HEK293 (cell line): ENCODE measurements at regions not wholly inside any gene's neighbourhood (a gene's known extent, or its start where the extent isn't known, plus 50 kb on each side); places are given as distances from the start of the nearest gene placed in this dataset.

Source experiments
- CTCF ChIA-PET: fragments of 350-600 bp; formaldehyde crosslinking; extraction: SDS; loops from one replicate; lab custom pipeline; 2021; ENCODE audit warnings: antibody characterized with exemption; lab: Yijun Ruan, JAX
- POLR2A ChIA-PET: fragments of 300-600 bp; formaldehyde crosslinking; extraction: SDS; loops from one replicate; lab custom pipeline; 2020; ENCODE audit warnings: antibody characterized with exemption, inconsistent platforms; lab: Yijun Ruan, JAX
- H3K27ac ChIP-seq: fragments of 200-500 bp; sonication (Bioruptor generic); 2 replicates; pipeline ENCODE4 v1.5.1; 2014; ENCODE audit warnings: low read depth, low read length, control low read depth, inconsistent platforms; ENCODE audit errors: extremely low read depth
- H3K36me3 ChIP-seq, 2 experiments: fragments of 200-500 bp in 1 of 2; sonication (Bioruptor generic) in 1 of 2; 1 replicate in 1 of 2; 2 replicates in 1 of 2; pipeline ENCODE4 v1.5.1; 2014 to 2017; ENCODE audit warnings: inconsistent platforms in 2 of 2, low read length in 2 of 2; ENCODE audit not compliant: control insufficient read depth in 2 of 2, insufficient read depth in 1 of 2
- H3K4me1 ChIP-seq: fragments of 200-500 bp; sonication (Bioruptor generic); 2 replicates; pipeline ENCODE4 v1.5.1; 2014; ENCODE audit warnings: mild to moderate bottlenecking, low read length, inconsistent platforms; ENCODE audit not compliant: control insufficient read depth, insufficient read depth
- H3K4me3 ChIP-seq: 2 replicates; pipeline ENCODE4 v1.5.1; 2011; ENCODE audit warnings: low read depth, mild to moderate bottlenecking, control low read depth, low read length, moderate library complexity
- H3K9me3 ChIP-seq: fragments of 200-500 bp; sonication (Bioruptor generic); 2 replicates; pipeline ENCODE4 v1.5.1; 2014; ENCODE audit warnings: low read depth, low read length, inconsistent platforms; ENCODE audit not compliant: control insufficient read depth, insufficient read depth
- EGR2 ChIP-seq: fragments of 450-650 bp; formaldehyde crosslinking; IDR thresholded peaks from 2 replicates; pipeline ENCODE4 v1.5.1; 2016; ENCODE audit warnings: low read depth, missing biosample characterization, missing genetic modification characterization
- PRDM2 ChIP-seq: fragments of 450-650 bp; formaldehyde crosslinking; IDR thresholded peaks from 2 replicates; pipeline ENCODE4 v1.5.1; 2016; ENCODE audit warnings: missing biosample characterization, missing genetic modification characterization, borderline replicate concordance
- TSHZ1 ChIP-seq: fragments of 450-650 bp; formaldehyde crosslinking; IDR thresholded peaks from 2 replicates; pipeline ENCODE4 v1.5.1; 2016; ENCODE audit warnings: missing biosample characterization, missing genetic modification characterization, borderline replicate concordance
- ZFHX2 ChIP-seq: fragments of 450-650 bp; formaldehyde crosslinking; conservative IDR thresholded peaks from 2 replicates; pipeline ENCODE4 v1.5.1; 2016; ENCODE audit warnings: missing biosample characterization, missing genetic modification characterization
- ZNF132 ChIP-seq: fragments of 450-650 bp; formaldehyde crosslinking; IDR thresholded peaks from 2 replicates; pipeline ENCODE4 v1.5.1; 2017; ENCODE audit warnings: missing biosample characterization, missing genetic modification characterization, borderline replicate concordance
- ZNF138 ChIP-seq: fragments of 450-650 bp; formaldehyde crosslinking; IDR thresholded peaks from 2 replicates; pipeline ENCODE4 v1.5.1; 2016; ENCODE audit warnings: missing biosample characterization, missing genetic modification characterization, borderline replicate concordance
- ZNF202 ChIP-seq: fragments of 450-650 bp; formaldehyde crosslinking; IDR thresholded peaks from 2 replicates; pipeline ENCODE4 v1.5.1; 2016; ENCODE audit warnings: missing biosample characterization, missing genetic modification characterization, borderline replicate concordance
- ZNF239 ChIP-seq: fragments of 450-650 bp; formaldehyde crosslinking; IDR thresholded peaks from 2 replicates; pipeline ENCODE4 v1.5.1; 2016; ENCODE audit warnings: missing biosample characterization, missing genetic modification characterization
- ZNF274 ChIP-seq, 2 experiments: fragments of 200-500 bp in 1 of 2; fragments of 450-650 bp in 1 of 2; sonication (Bioruptor generic) in 1 of 2; formaldehyde crosslinking in 1 of 2; IDR thresholded peaks; 2 replicates each; pipeline versions ENCODE4 v1.5.1 to v1.6.1; 2014 to 2016; ENCODE audit warnings: borderline replicate concordance in 1 of 2, inconsistent platforms in 1 of 2, low read length in 1 of 2, missing biosample characterization in 1 of 2, missing genetic modification characterization in 1 of 2
- ZNF350 ChIP-seq: fragments of 450-650 bp; formaldehyde crosslinking; IDR thresholded peaks from 2 replicates; pipeline ENCODE4 v1.5.0; 2017; ENCODE audit warnings: missing biosample characterization, mild to moderate bottlenecking, missing genetic modification characterization
- ZNF621 ChIP-seq: fragments of 450-650 bp; formaldehyde crosslinking; IDR thresholded peaks from 2 replicates; pipeline ENCODE4 v1.5.1; 2017; ENCODE audit warnings: missing biosample characterization, missing genetic modification characterization
- ZNF654 ChIP-seq: fragments of 450-650 bp; formaldehyde crosslinking; IDR thresholded peaks from 2 replicates; pipeline ENCODE4 v1.5.1; 2016; ENCODE audit warnings: low read depth, missing biosample characterization, missing genetic modification characterization
- ZNF785 ChIP-seq: fragments of 450-650 bp; formaldehyde crosslinking; IDR thresholded peaks from 2 replicates; pipeline ENCODE4 v1.5.1; 2016; ENCODE audit warnings: missing biosample characterization, missing genetic modification characterization
- ZNF791 ChIP-seq: fragments of 450-650 bp; formaldehyde crosslinking; IDR thresholded peaks from 2 replicates; pipeline ENCODE4 v1.5.1; 2016; ENCODE audit warnings: missing biosample characterization, missing genetic modification characterization

- Histone ChIP-seq H3K9me3 (no peaks in the 10 kb centered on the region), H3K4me1 (no peaks in the 10 kb centered on the region), H3K4me3 (peak overlapping the region; percentile 49), H3K27ac (no peak overlapping the region), H3K36me3 (no peaks in the 10 kb centered on the region)
- CTCF ChIA-PET, result no interaction called here
- POLR2A ChIA-PET, result no interaction called here
- TF ChIP-seq ZFHX2 (tag by site-specific recombination) (peak; percentile 74), ZNF621 (no peak), TSHZ1 (tag by site-specific recombination) (no peak), ZNF654 (tag by site-specific recombination) (no peak), ZNF785 (tag by site-specific recombination) (no peak), EGR2 (tag by site-specific recombination) (peak; percentile 39; the same call in 1 of the 2 replicates)
Observed at GRCh38 chr1:217134857-217135568, 411.8 kb upstream of the ESRRG start.

GRCh38 chr1:217133958-217134856 lies 411.0 kb upstream of the ESRRG start:
- TF ChIP-seq ZNF654 (tag by site-specific recombination), result no peak
- no peak for TF ChIP-seq ZNF202 (tag by site-specific recombination)
- no peak for TF ChIP-seq ZNF138 (tag by site-specific recombination)
- TF ChIP-seq ZNF791 (tag by site-specific recombination), result no peak
- TF ChIP-seq ZNF785 (tag by site-specific recombination), result no peak
- TF ChIP-seq PRDM2 (tag by site-specific recombination), result no peak
- no peak for TF ChIP-seq ZNF350 (tag by site-specific recombination)
- no peak for TF ChIP-seq ZNF274 (IDR thresholded peaks at IDR 0.05; ENCODE audit: low read length)
- TF ChIP-seq ZNF274 (tag by site-specific recombination; IDR thresholded peaks at IDR 0.05; ENCODE audit: borderline replicate concordance), result no peak
- TF ChIP-seq ZNF239 (tag by site-specific recombination), result no peak
- TF ChIP-seq ZNF132 (tag by site-specific recombination), result no peak
- TF ChIP-seq, all 188 proteins: peak for 0
- ChIA-PET POLR2A (interaction anchor here (0.6 kb wide), 1 partner anchor 247 kb away, joined by 3 read pairs; no protein-coding TSS in a partner anchor), CTCF (no interaction called here)
- H3K4me3 ChIP-seq, result peak overlapping the region; percentile 49
- no peaks in the 10 kb centered on the region for H3K36me3 ChIP-seq
- H3K9me3 ChIP-seq, result no peaks in the 10 kb centered on the region
- no peak overlapping the region for H3K27ac ChIP-seq
- H3K4me1 ChIP-seq, result no peaks in the 10 kb centered on the region
